Putamen (tissue), 1 donor: ENCODE measurements at regions not wholly inside any gene's neighbourhood (a gene's known extent, or its start where the extent isn't known, plus 50 kb on each side); places are given as distances from the start of the nearest gene placed in this dataset.

Experiments
- DNase-seq: peaks from one replicate; pipeline ENCODE4 v3.0.0-alpha.2; 2016; ENCODE audit warnings: low spot score

DNA sequence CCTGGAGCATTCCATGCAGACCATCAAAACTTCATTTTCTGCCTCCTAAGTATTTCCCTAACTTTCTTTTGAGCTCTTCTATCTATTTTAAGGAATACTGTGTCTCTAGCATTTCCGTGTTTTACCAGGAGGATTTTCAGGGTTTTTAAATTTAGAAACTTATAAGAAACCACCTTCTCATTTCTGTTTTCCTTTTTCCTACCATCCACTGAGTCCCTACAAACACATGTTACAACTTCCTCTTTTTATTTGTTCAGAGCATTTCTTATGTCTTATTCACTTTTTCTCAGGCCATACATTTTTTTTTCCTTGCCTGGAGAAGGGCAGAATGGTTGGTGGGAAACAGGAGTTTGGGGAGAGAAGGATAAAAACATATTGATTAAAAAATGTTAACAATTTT is 130.0 kb upstream of the BMP5 start:
- DNase-seq, result no peak

DNA sequence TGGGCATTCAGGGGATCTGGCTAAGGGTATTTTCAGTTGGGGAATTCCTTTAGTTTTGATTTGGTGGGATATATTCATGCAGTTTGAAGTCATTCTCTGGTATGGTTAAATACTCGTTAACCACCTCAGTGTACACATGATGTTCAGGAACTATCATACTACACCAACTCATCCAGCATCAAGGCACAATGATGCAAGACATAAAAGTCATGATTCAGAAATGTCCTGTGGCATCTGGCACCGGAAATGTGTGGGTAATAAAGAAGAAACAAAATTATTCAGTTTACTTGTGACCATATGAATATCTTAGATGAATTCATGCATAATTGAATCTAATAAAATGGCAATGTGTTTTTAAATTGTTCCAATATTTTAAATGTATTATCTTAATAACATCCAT is 129.0 kb upstream of the BMP5 start:
- DNase-seq, result no peak

DNA sequence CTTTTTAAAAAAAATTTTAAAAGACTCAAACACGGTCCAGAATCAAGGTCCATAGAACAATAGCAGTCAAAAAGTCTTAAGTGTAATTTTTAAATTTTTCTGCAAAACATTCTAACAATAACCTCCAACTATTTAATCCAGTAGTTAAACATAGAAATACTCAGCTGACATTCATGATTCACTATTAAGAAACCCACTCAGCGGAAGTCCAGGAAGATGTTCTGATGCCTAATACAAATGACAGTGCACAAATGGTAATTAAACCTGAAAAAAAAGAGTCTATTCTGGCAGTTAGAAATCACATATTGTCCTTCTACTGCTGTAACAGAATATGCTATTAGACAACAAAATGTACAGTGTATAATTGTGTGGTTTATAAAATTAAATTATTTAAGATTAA is 128.2 kb upstream of the BMP5 start:
- no peak for DNase-seq

DNA sequence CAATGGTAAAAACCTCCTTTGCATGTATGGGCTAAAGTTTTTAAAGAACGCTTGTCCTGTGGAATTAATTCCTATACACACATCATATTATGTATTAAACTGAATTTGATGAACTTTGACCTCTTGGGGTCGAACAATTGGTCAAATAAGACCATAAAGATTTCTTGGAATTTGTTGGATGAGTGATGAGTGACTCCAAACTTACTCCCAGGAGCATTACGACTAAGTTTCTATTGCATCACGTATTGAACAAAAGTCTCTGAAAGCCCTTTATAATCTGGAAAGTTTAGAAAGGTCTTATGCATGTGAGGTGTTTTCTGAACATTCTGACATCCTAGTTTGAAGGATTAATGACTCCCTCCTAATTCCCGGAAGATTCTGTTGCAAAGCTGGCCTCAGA is 126.9 kb upstream of the BMP5 start:
- DNase-seq, result no peak

DNA sequence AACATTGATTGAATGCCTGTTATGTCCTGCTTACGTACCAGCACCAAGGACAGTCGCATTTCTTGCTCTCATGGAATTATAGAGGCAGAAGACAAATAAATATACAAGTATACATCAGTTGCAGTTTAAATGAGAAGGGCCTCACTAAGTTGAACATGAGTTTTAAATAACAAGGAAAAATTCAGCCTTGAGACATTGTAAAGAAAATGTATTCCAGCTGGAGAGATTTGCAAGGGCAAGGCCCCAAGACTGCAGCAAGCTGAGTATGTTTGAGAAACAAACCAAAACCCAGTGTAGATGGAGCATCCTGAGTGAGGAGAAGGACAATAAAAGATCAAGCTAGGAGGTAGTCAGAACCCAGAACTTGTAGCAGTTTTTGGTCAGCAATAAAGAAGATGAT is 123.2 kb upstream of the BMP5 start:
- DNase-seq, result no peak

- no peak for DNase-seq
Observed at GRCh38 chr6:55997223-55997874, 122.0 kb upstream of the BMP5 start.

DNA sequence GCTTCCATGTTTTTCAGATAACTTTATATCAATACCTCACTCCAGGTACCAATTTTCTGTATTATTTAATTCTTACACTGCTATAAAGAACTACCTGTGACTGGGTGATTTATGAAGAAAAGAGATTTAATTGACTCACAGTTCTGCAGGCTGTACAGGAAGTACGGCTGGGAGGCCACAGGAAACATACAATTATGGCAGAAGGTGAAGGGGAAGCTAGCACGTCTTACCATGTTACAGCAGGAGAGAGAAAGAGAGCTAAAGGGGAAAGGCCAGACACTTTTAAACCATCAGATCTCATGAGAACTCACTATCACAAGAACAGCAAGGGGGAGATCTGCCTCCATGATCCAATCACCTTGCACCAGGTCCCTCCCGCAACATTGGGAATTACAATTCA is 119.1 kb upstream of the BMP5 start:
- DNase-seq, result no peak

DNA sequence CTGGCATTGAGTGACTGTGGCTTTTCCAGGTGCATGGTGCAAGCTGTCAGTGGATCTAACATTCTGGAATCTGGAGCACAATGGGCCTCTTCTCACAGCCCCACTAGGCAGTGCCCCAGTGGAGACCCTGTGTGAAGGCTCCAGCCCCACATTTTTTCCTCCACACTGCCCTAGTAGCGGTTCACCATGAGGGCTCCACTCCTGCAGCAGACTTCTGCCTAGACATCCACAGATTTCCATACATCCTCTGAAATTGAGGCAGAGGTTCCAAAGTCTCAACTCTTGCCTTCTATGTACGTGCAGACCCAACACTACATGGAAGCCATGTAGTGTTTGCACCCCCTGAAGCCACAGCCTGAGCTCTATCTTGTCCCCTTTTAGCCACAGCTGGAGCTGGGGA is 118.0 kb upstream of the BMP5 start:
- DNase-seq, result no peak

- DNase-seq, result no peak
Observed at GRCh38 chr6:55992546-55992945, 117.2 kb upstream of the BMP5 start.

DNA sequence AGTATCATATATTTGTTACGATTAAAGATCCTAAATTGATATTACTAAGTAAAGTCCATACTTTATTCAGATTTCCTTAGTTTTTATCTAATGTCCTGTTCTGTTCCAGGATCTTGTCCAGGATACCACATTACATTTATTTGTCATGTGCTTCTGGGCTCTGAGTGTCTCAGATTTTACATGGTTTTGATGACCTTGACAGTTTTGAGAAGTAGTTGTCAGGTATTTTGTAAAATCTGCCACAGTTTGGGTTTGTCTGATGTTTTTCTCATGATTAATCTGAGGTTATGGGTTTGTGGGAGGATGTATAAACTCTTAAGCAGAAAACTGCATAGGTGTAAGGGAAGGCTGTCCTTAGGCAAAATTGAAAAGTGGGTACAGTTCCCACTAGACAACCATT is 109.9 kb upstream of the BMP5 start:
- no peak for DNase-seq

DNA sequence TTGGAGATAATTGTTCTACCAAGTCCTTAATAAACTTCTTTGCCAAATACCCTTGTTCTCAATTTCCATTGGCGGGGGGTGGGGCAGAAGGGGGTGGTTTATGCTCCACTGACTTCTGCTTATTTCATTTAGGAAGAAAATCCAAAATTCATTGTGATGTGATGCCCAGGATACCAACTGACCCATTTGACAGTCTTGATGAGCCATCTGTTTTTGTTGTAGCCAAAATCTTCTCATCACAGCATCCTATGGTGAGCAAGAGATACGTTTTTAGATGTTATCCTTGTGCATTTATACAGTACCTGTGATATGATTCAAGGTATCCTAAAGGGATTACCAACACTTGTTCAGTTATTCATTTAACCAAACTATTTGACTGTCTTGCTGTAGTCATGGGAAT is 108.5 kb upstream of the BMP5 start:
- DNase-seq, result no peak

DNA sequence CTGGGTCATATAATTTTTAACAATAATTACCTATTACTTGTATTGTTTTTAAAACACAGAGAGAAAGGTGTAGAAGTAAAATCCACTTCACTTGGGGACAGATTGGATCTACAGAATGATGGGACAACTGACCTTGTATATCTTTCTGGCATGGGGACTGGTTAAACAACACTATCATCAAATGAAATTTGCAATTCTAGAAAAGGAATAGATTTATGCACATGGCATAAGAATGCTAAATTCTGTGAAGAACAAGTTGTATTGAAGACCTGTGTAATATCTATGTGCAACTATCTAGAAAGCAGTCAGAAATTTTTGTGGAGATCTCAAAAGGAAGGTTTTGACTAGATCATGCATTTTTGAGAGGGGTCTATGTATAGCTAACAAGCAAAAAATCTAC is 106.3 kb upstream of the BMP5 start:
- no peak for DNase-seq

DNA sequence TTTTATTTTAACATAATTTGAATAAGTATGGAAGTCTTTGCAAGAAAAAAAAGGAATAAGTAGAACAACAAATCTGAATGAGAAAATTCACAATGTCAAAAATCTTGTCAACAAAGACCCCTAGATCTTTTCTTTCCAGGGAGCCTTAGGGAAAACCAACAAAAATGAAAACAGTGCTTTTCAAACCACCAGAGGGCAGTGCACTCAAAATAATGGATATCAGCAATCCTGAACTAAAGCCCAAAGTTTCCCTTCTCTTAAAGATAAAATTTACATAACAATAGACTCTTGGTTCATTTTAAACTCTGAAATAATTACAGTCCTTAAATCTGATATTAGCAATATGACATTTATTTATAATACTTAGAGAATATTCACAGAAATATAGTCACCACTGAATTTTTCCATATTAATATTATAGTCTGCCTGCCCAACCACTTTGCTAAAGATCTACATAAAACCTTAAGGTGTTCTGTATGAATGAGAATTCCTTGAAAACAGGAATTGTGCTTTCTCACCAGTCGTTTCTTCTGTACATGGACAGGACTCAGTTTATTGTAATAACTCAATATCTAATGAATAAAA is 105.3 kb upstream of the BMP5 start:
- peak; percentile 17 for DNase-seq

DNA sequence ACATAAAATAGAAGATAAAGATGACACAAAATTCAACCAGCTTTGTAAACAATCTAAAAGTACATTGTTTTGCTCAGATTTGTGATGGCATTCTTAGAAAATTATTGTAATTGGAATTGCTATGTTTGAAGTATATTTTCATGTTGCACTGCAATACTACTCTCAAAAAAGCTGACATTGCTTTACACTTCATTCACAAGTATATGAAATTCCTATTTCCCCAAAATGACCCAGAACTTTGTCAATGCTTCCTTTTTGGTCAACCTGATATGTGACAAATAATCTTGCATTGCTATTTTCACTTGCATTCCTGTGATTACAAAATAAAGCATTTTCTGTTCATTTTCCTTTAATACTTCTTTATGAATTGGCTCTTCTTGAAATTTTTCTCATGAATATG is 104.1 kb upstream of the BMP5 start:
- no peak for DNase-seq

- DNase-seq, result no peak
Observed at GRCh38 chr6:55977959-55978665, 102.7 kb upstream of the BMP5 start.

- no peak for DNase-seq
Observed at GRCh38 chr6:55974688-55975087, 99.3 kb upstream of the BMP5 start.

- DNase-seq, result no peak
Observed at GRCh38 chr6:55972091-55972490, 96.7 kb upstream of the BMP5 start.

GRCh38 chr6:55969526-55969925 is 94.1 kb upstream of the BMP5 start:
- no peak for DNase-seq

DNA sequence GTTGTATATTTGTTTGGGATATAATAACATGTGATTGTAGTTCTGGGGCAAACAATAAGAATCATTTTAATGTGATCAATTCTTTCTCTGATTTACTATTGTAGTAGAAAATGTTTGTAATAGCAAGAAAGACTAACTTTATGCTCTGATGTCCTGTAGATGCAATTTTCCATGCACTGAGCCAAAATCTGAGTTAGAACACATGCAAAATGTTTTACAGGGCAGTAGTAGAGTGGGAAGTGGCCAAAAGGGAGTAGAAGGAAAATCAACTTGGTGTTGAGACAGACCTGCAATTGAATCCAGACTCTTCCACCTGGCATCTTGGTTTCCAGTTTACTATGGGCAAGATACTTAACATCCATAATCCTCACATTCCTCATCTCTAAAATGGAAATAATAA is 93.5 kb upstream of the BMP5 start:
- no peak for DNase-seq

- no peak for DNase-seq
Observed at GRCh38 chr6:55964136-55964535, 88.7 kb upstream of the BMP5 start.

DNA sequence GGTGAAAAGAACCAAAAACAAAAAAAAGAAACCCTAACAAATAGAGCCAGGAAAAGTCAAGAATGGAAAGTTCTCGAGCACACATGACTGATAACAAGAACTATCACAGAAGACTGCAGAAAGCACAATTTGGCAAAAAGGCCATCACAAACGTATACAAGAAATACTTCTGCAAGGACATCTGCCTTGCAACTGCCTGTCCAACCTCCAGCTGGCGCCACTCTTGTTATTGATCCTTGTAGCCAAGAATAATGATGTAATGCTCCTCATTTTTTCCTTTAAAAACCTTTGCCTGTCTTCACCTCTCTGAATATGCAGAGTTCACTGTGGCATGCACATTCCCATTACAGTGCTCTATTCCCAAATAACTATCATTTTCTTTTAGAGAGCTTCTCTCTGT is 87.9 kb upstream of the BMP5 start:
- no peak for DNase-seq

- no peak for DNase-seq
Observed at GRCh38 chr6:55960344-55960743, 85.0 kb upstream of the BMP5 start.

DNA sequence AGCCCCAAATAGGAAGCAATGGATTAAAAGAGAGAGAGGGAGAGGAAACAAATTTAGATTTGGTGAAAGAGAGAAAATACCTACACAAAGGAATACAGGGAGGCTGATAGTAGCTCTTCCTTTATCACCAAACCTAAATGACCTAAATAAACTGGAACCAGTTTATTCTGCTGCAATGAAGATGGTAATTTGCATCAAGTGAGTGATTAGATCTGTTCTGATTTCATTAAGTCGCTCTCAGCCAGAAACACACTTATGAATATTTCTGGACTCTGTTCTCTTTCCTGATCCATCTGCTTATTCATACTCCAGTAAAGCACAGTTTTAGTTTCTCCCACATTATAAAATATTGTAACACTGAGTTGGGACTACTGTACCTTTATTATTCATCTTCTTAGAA is 83.4 kb upstream of the BMP5 start:
- no peak for DNase-seq

- no peak for DNase-seq
Observed at GRCh38 chr6:55957961-55958422, 82.6 kb upstream of the BMP5 start.
